BLaER1 (cell line): ENCODE measurements at regions not wholly inside any gene's neighbourhood (a gene's known extent, or its start where the extent isn't known, plus 50 kb on each side); places are given as distances from the start of the nearest gene placed in this dataset.
"Not testable (repeated sequence)": the region's sequence is repeated elsewhere in the genome, so short reads cannot be mapped to it uniquely, and the experiment has no call there.

Source experiments
- H3K27ac ChIP-seq: shearing (Covaris generic); formaldehyde crosslinking; 2 replicates; pipeline ENCODE4 v1.8.1; 2022
- H3K27me3 ChIP-seq: shearing (Covaris generic); formaldehyde crosslinking; 2 replicates; pipeline ENCODE4 v1.8.1; 2022
- H3K36me3 ChIP-seq: shearing (Covaris generic); formaldehyde crosslinking; 2 replicates; pipeline ENCODE4 v1.8.1; 2022
- H3K4me1 ChIP-seq: shearing (Covaris generic); formaldehyde crosslinking; 2 replicates; pipeline ENCODE4 v1.8.1; 2022
- H3K4me2 ChIP-seq: shearing (Covaris generic); formaldehyde crosslinking; 2 replicates; pipeline ENCODE4 v1.8.1; 2022
- H3K4me3 ChIP-seq: shearing (Covaris generic); formaldehyde crosslinking; 2 replicates; pipeline ENCODE4 v1.8.1; 2022
- H3K9ac ChIP-seq: shearing (Covaris generic); formaldehyde crosslinking; 2 replicates; pipeline ENCODE4 v1.8.1; 2022
- H3K9me3 ChIP-seq: shearing (Covaris generic); formaldehyde crosslinking; 2 replicates; pipeline ENCODE4 v1.8.1; 2022
- H4K20me1 ChIP-seq: shearing (Covaris generic); formaldehyde crosslinking; 2 replicates; pipeline ENCODE4 v1.8.1; 2022
- Cebpa-rat ChIP-seq: shearing (Covaris generic); IDR thresholded peaks from 2 replicates; pipeline ENCODE4 v1.8.1; 2022

GRCh38 chr9:31302620-31303418, 1081.6 kb upstream of the ACO1 start:
- H3K27me3 ChIP-seq = no peaks in the 10 kb centered on the region
- H3K9ac ChIP-seq = no peak overlapping the region
- H3K9me3 ChIP-seq = no peaks in the 10 kb centered on the region
- TF ChIP-seq Cebpa-rat = no peak
- no peak overlapping the region for H3K4me3 ChIP-seq
- H4K20me1 ChIP-seq = no peaks in the 10 kb centered on the region
- no peaks in the 10 kb centered on the region for H3K4me1 ChIP-seq
- H3K36me3 ChIP-seq = no peaks in the 10 kb centered on the region
- H3K4me2 ChIP-seq = no peak overlapping the region
- no peak overlapping the region for H3K27ac ChIP-seq

- Histone ChIP-seq H3K36me3 (no peaks in the 10 kb centered on the region), H3K9me3 (no peaks in the 10 kb centered on the region), H3K27me3 (no peaks in the 10 kb centered on the region), H3K4me2 (no peak overlapping the region), H4K20me1 (no peaks in the 10 kb centered on the region), H3K4me3 (no peak overlapping the region), H3K27ac (no peak overlapping the region), H3K4me1 (no peaks in the 10 kb centered on the region), H3K9ac (no peak overlapping the region)
- no peak for TF ChIP-seq Cebpa-rat
Observed at GRCh38 chr9:31304576-31304975, 1079.9 kb upstream of the ACO1 start.

- Histone ChIP-seq H3K36me3 (no peaks in the 10 kb centered on the region), H3K4me2 (no peak overlapping the region), H3K27me3 (no peaks in the 10 kb centered on the region), H3K9me3 (no peaks in the 10 kb centered on the region), H3K27ac (no peak overlapping the region), H3K4me1 (no peaks in the 10 kb centered on the region), H4K20me1 (no peaks in the 10 kb centered on the region), H3K4me3 (no peak overlapping the region), H3K9ac (no peak overlapping the region)
- no peak for TF ChIP-seq Cebpa-rat
Observed at GRCh38 chr9:31314241-31314640, 1070.2 kb upstream of the ACO1 start.

GRCh38 chr9:31320494-31320893, 1063.9 kb upstream of the ACO1 start:
- no peaks in the 10 kb centered on the region for H3K36me3 ChIP-seq
- H3K9ac ChIP-seq = no peak overlapping the region
- H3K9me3 ChIP-seq = no peaks in the 10 kb centered on the region
- H3K4me1 ChIP-seq = no peaks in the 10 kb centered on the region
- H3K27ac ChIP-seq = no peak overlapping the region
- no peaks in the 10 kb centered on the region for H3K27me3 ChIP-seq
- no peak for TF ChIP-seq Cebpa-rat
- no peak overlapping the region for H3K4me2 ChIP-seq
- H4K20me1 ChIP-seq = no peaks in the 10 kb centered on the region
- no peak overlapping the region for H3K4me3 ChIP-seq

- Histone ChIP-seq H3K36me3 (no peaks in the 10 kb centered on the region), H3K27ac (no peak overlapping the region), H3K27me3 (no peaks in the 10 kb centered on the region), H3K9me3 (no peaks in the 10 kb centered on the region), H4K20me1 (no peaks in the 10 kb centered on the region), H3K9ac (no peak overlapping the region), H3K4me1 (no peaks in the 10 kb centered on the region), H3K4me3 (no peak overlapping the region), H3K4me2 (no peak overlapping the region)
- TF ChIP-seq Cebpa-rat = no peak
Observed at GRCh38 chr9:31321256-31321655, 1063.2 kb upstream of the ACO1 start.

- Histone ChIP-seq H3K4me3 (no peak overlapping the region), H3K4me2 (no peak overlapping the region), H3K36me3 (no peaks in the 10 kb centered on the region), H3K9ac (no peak overlapping the region), H3K9me3 (no peaks in the 10 kb centered on the region), H3K27me3 (no peaks in the 10 kb centered on the region), H3K27ac (no peak overlapping the region), H3K4me1 (no peaks in the 10 kb centered on the region), H4K20me1 (no peaks in the 10 kb centered on the region)
- TF ChIP-seq Cebpa-rat = no peak
Observed at GRCh38 chr9:31321686-31322085, 1062.8 kb upstream of the ACO1 start.

- TF ChIP-seq Cebpa-rat = no peak
- no peaks in the 10 kb centered on the region for H3K9me3 ChIP-seq
- H3K9ac ChIP-seq = no peak overlapping the region
- no peaks in the 10 kb centered on the region for H3K36me3 ChIP-seq
- no peaks in the 10 kb centered on the region for H3K4me1 ChIP-seq
- H3K4me2 ChIP-seq = no peak overlapping the region
- no peak overlapping the region for H3K4me3 ChIP-seq
- no peaks in the 10 kb centered on the region for H3K27me3 ChIP-seq
- H3K27ac ChIP-seq = no peak overlapping the region
- H4K20me1 ChIP-seq = no peaks in the 10 kb centered on the region
Observed at GRCh38 chr9:31323726-31324444, 1060.6 kb upstream of the ACO1 start.

- H4K20me1 ChIP-seq = no peaks in the 10 kb centered on the region
- H3K4me2 ChIP-seq = no peak overlapping the region
- no peaks in the 10 kb centered on the region for H3K36me3 ChIP-seq
- TF ChIP-seq Cebpa-rat = no peak
- no peak overlapping the region for H3K4me3 ChIP-seq
- no peaks in the 10 kb centered on the region for H3K9me3 ChIP-seq
- H3K27me3 ChIP-seq = no peaks in the 10 kb centered on the region
- H3K4me1 ChIP-seq = no peaks in the 10 kb centered on the region
- H3K27ac ChIP-seq = no peak overlapping the region
- no peak overlapping the region for H3K9ac ChIP-seq
Observed at GRCh38 chr9:31325778-31326177, 1058.7 kb upstream of the ACO1 start.

- not testable (repeated sequence) for H3K27me3 ChIP-seq, H3K9me3 ChIP-seq, H3K4me3 ChIP-seq, H3K4me1 ChIP-seq, H3K36me3 ChIP-seq, H3K27ac ChIP-seq, H3K4me2 ChIP-seq, H4K20me1 ChIP-seq, H3K9ac ChIP-seq
Observed at GRCh38 chr9:31326883-31327282, 1057.6 kb upstream of the ACO1 start.

- no peak for TF ChIP-seq Cebpa-rat
- peaks cover 20% of the 10 kb centered on the region for H3K4me1 ChIP-seq
- H3K36me3 ChIP-seq = no peaks in the 10 kb centered on the region
- no peak overlapping the region for H3K9ac ChIP-seq
- H3K4me3 ChIP-seq = no peak overlapping the region
- H3K9me3 ChIP-seq = peaks cover 16% of the 10 kb centered on the region
- no peaks in the 10 kb centered on the region for H4K20me1 ChIP-seq
- H3K4me2 ChIP-seq = peak overlapping the region; percentile 44
- no peaks in the 10 kb centered on the region for H3K27me3 ChIP-seq
- 0 out of 2 replicates have a peak overlapping the region, but pooled peaks have one; percentile 14 for H3K27ac ChIP-seq
Observed at GRCh38 chr9:31334837-31335528, 1049.5 kb upstream of the ACO1 start.
